GM12878 (cell line): ENCODE measurements at regions not wholly inside any gene's neighbourhood (a gene's known extent, or its start where the extent isn't known, plus 50 kb on each side); places are given as distances from the start of the nearest gene placed in this dataset.
A peak's percentile ranks its signal among the peaks of the same experiment; 100 is the strongest.
"Not testable (repeated sequence)": the region's sequence is repeated elsewhere in the genome, so short reads cannot be mapped to it uniquely, and the experiment has no call there.

Experiments
- ATAC-seq: fragments of 200-7000 bp; cut with Tn5 transposase; 3 replicates; pipeline ENCODE4 v1.9.1; 2020; ENCODE audit warnings: mild to moderate bottlenecking, moderate library complexity
- BruUV-seq: library from RNA; stranded (reverse); fragments of 400-500 nt; replicated peaks from 2 replicates; lab custom pipeline; 2021; lab: Mats Ljungman, UMichigan
- CTCF ChIA-PET: fragments of 300-600 bp; sonication (Branson Sonifier 250); formaldehyde crosslinking; extraction: SDS; loops from one replicate; lab custom pipeline; 2021; ENCODE audit warnings: inconsistent platforms; lab: Yijun Ruan, JAX
- POLR2A ChIA-PET: fragments of 350-600 bp; formaldehyde crosslinking; extraction: SDS; loops from one replicate; lab custom pipeline; 2021; ENCODE audit warnings: inconsistent platforms; lab: Charles Lee
- RAD21 ChIA-PET: fragments of 300-600 bp; sonication (Branson Sonifier 250); formaldehyde crosslinking; loops from one replicate; lab custom pipeline; 2023; ENCODE audit warnings: antibody characterized with exemption; ENCODE audit not compliant: unreplicated experiment; lab: Charles Lee
- SMC1A ChIA-PET: fragments of 300-600 bp; sonication (Branson Sonifier 250); formaldehyde crosslinking; loops from one replicate; lab custom pipeline; 2023; ENCODE audit not compliant: unreplicated experiment, uncharacterized antibody; lab: Charles Lee
- DNase-seq: peaks from one replicate; pipeline ENCODE4 v3.0.0-alpha.2; 2011; ENCODE audit warnings: low read depth, low spot score
- FAIRE-seq: peaks from 3 replicates; lab custom pipeline; 2011; peaks lifted over from hg19 to GRCh38; lab: Jason Lieb, UNC
- H2AFZ ChIP-seq: 2 replicates; pipeline ENCODE4 v1.6.0; 2011; ENCODE audit warnings: low read depth, low read length, control low read depth; ENCODE audit not compliant: control insufficient read depth
- H3K27ac ChIP-seq: 2 replicates; pipeline ENCODE4 v1.5.1; 2011; ENCODE audit warnings: control low read depth; ENCODE audit not compliant: control insufficient read depth, insufficient read depth
- H3K27me3 ChIP-seq, 2 experiments: replicated peaks in 1 of 2; 2 replicates each; pipeline versions ENCODE4 v1.6.0 to v1.6.1; 2011; ENCODE audit warnings: low read length in 1 of 2; ENCODE audit not compliant: control insufficient read depth in 2 of 2, insufficient read depth in 2 of 2
- H3K36me3 ChIP-seq, 2 experiments: 2 replicates each; pipeline ENCODE4 v1.5.1; 2011; ENCODE audit warnings: low read length in 1 of 2; ENCODE audit not compliant: control insufficient read depth in 2 of 2, insufficient read depth in 2 of 2
- H3K4me1 ChIP-seq: 2 replicates; pipeline ENCODE4 v1.6.1; 2011; ENCODE audit warnings: mild to moderate bottlenecking, low read length, moderate library complexity, mixed read lengths; ENCODE audit not compliant: control insufficient read depth, insufficient read depth
- H3K4me2 ChIP-seq: 2 replicates; pipeline ENCODE4 v1.6.0; 2011; ENCODE audit warnings: control low read depth; ENCODE audit not compliant: control insufficient read depth, insufficient read depth
- H3K4me3 ChIP-seq: fragments of 200-600 bp; sonication (generic); 2 replicates; pipeline ENCODE4 v1.5.1; 2016
- H3K79me2 ChIP-seq: 2 replicates; pipeline ENCODE4 v1.6.0; 2011; ENCODE audit warnings: low read length; ENCODE audit not compliant: control insufficient read depth, insufficient read depth
- H3K9ac ChIP-seq: 2 replicates; pipeline ENCODE4 v1.8.0; 2011; ENCODE audit warnings: low read length, control low read depth, mixed read lengths; ENCODE audit not compliant: control insufficient read depth, insufficient read depth
- H3K9me3 ChIP-seq: replicated peaks from 3 replicates; pipeline ENCODE4 v1.5.1; 2011; ENCODE audit warnings: mild to moderate bottlenecking, low read length; ENCODE audit not compliant: control insufficient read depth, insufficient read depth
- H4K20me1 ChIP-seq: 2 replicates; pipeline ENCODE4 v1.6.0; 2011; ENCODE audit not compliant: control insufficient read depth, insufficient read depth
- WGBS: methylation state at CpG from one replicate; pipeline ENCODE4 v1.1.6; 2016; ENCODE audit warnings: low lambda C conversion rate; ENCODE audit not compliant: insufficient replicate concordance, insufficient coverage; ENCODE audit errors: missing lambda C conversion rate; 5-methylcytosine and 5-hydroxymethylcytosine counted together
- in situ Hi-C: fragments of 300-500 bp; cut with MboI; formaldehyde crosslinking; loops from 9 replicates; pipeline ENCODE4 v1.14.3; 2018; ENCODE audit warnings: mixed read lengths
- intact Hi-C: fragments of 100-400 bp; cut with micrococcal nuclease; formaldehyde crosslinking; loops from one replicate; pipeline ENCODE4 v1.14.2; 2022; ENCODE audit not compliant: unreplicated experiment

GRCh38 chr15:84421513-84422181, 179.2 kb upstream of the ZSCAN2 start:
- H3K27ac ChIP-seq, SMC1A ChIA-PET, CTCF ChIA-PET, H3K9me3 ChIP-seq, H3K9ac ChIP-seq, FAIRE-seq, H2AFZ ChIP-seq, BruUV-seq, H3K36me3 ChIP-seq, in situ Hi-C loops, H3K4me2 ChIP-seq, DNase-seq, H3K79me2 ChIP-seq, intact Hi-C loops, H4K20me1 ChIP-seq, ATAC-seq, H3K4me3 ChIP-seq, POLR2A ChIA-PET, H3K4me1 ChIP-seq, H3K27me3 ChIP-seq, RAD21 ChIA-PET: not testable (repeated sequence)
- no CpG with 5 or more reads among the region's 55 CpGs for WGBS

DNA sequence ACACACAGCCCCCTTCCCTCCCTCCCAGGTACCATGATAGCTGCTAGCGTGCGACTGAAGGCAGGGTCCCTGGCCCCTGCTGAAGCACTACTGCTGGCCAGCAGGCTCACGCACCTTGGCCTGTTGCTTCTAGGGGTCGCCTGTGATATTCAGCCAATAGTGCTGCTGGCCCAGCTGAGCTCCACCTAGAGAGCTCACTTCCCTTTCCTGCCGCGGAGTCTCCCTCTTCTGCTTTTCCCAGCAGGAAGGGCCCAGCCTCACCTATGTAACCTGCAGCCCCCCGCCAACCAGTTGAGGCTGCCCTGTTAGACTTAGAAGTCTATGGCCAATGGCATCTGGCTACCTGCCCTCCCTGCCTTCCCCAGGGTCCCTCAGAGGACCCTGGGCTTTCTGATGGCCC, 175.5 kb upstream of the ZSCAN2 start:
- RAD21 ChIA-PET, H3K4me1 ChIP-seq, H3K4me3 ChIP-seq, H3K9me3 ChIP-seq, intact Hi-C loops, SMC1A ChIA-PET, H3K27ac ChIP-seq, H4K20me1 ChIP-seq, H3K79me2 ChIP-seq, in situ Hi-C loops, POLR2A ChIA-PET, CTCF ChIA-PET, FAIRE-seq, ATAC-seq, H3K36me3 ChIP-seq, H3K27me3 ChIP-seq, H3K9ac ChIP-seq, BruUV-seq, H3K4me2 ChIP-seq, DNase-seq, H2AFZ ChIP-seq: not testable (repeated sequence)
- WGBS: 24% methylated on average over 3 of the region's 7 CpGs

GRCh38 chr15:84473305-84473877, 127.4 kb upstream of the ZSCAN2 start:
- H4K20me1 ChIP-seq, H3K4me3 ChIP-seq, SMC1A ChIA-PET, POLR2A ChIA-PET, H3K27ac ChIP-seq, BruUV-seq, FAIRE-seq, H3K4me1 ChIP-seq, DNase-seq, RAD21 ChIA-PET, H3K9me3 ChIP-seq, CTCF ChIA-PET, H2AFZ ChIP-seq, in situ Hi-C loops, H3K9ac ChIP-seq, intact Hi-C loops, H3K4me2 ChIP-seq, H3K27me3 ChIP-seq, H3K36me3 ChIP-seq, H3K79me2 ChIP-seq: not testable (repeated sequence)
- 0 out of 3 replicates have a peak, but pooled peaks have one; percentile 22 for ATAC-seq
- no CpG with 5 or more reads among the region's 26 CpGs for WGBS

DNA sequence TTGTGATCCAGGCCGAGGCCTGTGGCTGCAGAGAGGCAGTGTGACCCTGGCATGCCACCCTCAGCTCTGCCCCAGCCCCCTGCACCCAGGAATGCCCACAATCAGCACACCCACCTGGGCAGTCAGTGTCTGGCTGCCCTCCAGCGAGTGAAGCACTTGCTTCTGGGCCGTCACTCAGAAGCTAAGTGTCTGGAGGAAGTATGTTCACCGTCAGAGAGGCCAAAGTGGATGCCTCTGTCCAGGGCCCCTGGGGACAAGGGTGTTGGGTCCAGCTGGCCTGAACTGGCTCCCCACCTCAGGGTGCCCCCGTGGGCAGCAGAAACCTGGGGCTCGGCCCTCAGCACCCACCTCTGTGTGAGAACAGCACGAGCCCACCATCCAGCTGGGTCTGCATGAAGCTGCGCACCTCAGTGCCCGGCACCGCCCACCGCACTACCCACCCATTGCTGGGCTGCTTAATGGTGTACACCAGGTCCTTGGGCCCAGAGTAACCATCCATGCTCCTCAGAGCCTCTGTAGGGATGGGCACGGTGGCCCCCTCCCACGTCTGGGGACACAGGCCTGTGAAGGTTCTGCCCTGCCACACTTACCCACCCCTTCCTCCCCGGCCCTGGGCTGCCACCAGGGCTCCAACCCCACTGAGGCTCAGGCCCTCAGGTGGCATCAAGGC, 124.3 kb upstream of the ZSCAN2 start:
- H3K4me2 ChIP-seq, SMC1A ChIA-PET, POLR2A ChIA-PET, H3K4me3 ChIP-seq, H3K27me3 ChIP-seq, in situ Hi-C loops, H3K9ac ChIP-seq, CTCF ChIA-PET, H3K9me3 ChIP-seq, H3K27ac ChIP-seq, H3K79me2 ChIP-seq, BruUV-seq, H3K36me3 ChIP-seq, FAIRE-seq, intact Hi-C loops, RAD21 ChIA-PET, H4K20me1 ChIP-seq, H3K4me1 ChIP-seq, H2AFZ ChIP-seq, DNase-seq: not testable (repeated sequence)
- peak; percentile 11; the same call in 2 of the 3 replicates for ATAC-seq
- WGBS: no CpG with 5 or more reads among the region's 14 CpGs
